NCI-H2196 treated with DMSO at 0.1 percent for 48 hours (cell line): ENCODE measurements at regions not wholly inside any gene's neighbourhood (a gene's known extent, or its start where the extent isn't known, plus 50 kb on each side); places are given as distances from the start of the nearest gene placed in this dataset.

ENCODE experiments used
- DNase-seq: peaks from one replicate; lab custom pipeline; 2025; ENCODE audit not compliant: unreplicated experiment; lab: John Stamatoyannopoulos, UW

DNA sequence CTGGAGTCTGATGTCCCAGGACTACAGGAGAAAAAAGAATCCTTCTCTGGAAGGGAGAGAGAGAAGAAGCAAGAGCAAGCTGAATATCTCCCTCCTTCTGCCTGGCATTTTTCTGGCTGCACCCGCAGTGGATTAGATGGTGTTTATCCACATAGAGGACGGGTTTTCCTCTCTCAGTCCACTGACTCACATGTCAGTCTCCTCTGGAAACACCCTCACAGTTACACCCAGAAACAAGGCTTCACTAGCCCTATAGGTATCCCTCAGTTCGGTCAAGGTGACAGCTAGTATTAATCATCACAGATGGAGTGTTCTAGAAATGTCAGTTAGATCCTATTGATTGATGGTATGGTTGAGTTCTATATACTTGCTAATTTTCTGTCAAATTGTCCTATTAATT, 87.9 kb downstream of the RHOU start:
- DNase-seq, result no peak

DNA sequence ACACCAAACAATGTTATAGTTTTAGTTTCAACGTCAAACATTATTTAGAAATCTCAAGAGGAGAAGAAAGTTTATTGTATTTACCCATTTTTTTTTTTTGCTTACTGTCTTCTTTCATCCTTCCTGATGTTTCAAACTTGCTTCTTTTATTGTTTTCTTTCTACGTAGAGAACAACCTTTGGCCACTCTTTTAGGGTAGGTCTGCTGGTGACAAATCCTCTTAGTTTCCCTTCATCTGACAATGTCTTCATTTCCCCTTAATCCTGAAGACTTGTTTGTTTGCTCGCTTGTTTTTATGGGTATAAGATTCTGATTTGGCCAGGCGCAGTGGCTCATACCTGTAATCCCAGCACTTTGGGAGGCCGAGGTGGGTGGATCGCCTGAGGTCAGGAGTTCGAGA, 89.1 kb downstream of the RHOU start:
- no peak for DNase-seq

DNA sequence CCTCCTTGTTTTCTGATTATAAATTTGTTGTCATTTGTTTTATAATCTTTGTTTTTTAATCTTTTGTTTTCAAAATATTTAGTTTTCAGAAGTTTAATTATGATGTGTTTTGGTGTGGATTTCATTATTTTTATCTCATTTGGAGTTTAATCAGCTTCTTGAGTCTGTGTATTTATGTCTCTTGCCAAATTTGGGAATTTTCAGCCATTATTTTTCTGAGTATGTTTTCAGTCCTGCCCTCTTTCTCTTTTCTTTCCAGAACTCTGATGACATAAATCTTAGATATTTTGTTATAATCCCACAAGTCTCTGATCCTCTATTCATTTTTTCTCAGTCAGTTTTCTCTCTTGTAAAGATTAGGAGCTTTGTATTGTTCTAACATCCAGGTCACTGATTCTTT, 89.8 kb downstream of the RHOU start:
- no peak for DNase-seq

DNA sequence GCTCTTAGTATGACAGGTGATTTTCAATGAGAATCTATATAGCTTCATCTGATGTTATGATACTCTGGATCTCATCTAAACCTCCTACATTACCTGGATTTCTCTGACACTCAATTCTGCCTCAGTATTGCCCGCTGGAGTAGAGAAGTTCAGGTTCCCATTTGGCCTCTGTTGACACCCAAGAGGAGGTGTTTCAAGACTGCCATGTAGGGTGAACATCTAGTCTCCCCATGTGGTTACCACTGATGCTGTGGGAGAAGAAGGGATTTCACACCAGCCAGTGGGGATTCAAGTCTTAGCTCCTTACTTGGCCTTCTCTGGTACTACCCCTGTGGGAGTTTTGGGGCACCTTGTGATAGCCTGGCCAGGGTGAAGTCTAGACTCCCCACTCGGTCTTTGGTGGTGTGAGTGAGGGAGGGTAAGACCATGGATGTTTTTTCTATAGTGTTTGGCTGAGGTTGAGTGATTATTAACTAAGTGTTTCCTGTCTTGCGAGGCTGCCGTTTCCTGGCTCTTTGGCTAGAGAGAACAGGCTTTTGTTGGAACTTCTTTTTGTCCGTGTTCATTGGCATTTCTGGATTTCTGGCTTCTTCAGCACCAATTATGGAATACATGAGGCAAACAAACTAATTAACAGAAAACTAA, 90.7 kb downstream of the RHOU start:
- DNase-seq, result no peak

GRCh38 chr1:228827019-228827418, 91.7 kb downstream of the RHOU start:
- no peak for DNase-seq

- no peak for DNase-seq
Observed at GRCh38 chr1:228828151-228828550, 92.9 kb downstream of the RHOU start.

DNA sequence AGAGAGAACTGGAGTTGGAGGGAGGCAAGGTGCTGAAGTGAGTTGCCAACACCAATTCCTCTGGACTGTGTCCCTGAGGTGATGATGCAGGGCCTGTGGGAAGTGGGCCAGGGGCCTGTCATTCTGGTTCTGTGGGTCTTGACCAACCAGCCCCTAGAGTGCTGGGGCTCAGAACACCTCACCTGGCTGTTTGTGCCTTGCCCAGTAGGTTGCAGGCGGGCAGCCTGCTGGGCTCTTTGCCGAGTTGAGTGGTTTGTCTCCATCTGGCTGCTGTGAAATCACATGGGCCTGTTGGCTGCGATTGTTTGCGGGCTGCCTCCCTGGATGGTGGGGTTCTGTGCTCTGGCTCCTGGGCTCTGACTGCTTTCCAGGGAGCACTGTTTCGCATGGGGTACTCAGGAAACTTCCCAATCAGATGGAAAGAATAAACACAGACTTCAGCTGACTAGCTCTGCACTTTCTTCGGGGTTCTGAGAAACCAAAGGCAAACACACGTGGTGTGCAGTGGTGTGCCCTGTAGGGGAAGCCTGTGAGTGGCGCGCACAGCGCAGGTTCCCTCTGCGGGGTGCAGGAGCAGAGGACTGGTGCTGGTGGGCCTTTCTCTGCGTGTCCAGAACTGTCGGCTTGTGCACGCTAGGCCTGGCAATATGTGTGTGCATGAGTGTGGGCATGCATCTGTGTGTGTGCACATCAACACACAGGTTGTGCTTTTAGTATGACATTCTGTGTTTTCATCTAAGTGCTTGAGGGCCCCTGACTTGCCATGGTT, 95.1 kb downstream of the RHOU start:
- no peak for DNase-seq

GRCh38 chr1:228830954-228831481, 95.7 kb downstream of the RHOU start:
- DNase-seq, result no peak

DNA sequence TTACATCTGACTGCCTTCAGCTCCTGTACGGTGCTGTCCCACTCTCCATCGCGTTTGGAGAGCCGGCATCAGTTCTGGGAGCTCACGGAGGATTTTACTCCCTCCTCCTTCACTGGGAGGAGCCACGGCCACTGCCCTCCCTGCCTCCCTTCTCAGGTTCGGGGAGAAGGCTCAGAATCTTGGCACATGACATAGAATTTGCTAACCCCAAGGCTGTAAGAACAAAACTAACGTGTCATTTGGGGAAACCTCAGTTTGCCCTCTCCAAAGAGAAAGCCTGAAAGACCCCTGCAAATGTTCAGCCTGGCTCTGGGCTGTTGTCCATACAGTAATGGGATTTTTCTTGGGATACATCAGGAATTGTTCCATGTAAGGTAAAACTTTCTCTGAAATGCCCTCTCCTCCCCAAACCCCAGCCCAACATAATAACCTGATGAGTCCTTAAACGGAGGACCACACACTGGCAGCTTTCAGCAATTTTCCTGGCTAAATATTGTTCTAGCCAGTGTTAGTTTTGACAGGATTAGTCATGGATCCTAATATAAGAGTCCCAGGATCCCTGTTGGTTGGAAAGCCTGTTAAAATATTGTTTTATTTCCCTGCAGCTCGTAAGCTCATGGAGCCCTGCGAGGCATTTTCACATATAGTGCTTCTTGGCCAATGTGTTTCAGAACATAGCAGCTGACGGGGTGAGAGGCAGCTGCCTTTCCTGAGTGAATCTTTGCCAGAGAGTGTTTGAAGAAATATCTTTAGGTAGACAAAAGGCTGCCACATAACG, 98.8 kb downstream of the RHOU start:
- DNase-seq, result no peak

GRCh38 chr1:228835456-228835855, 100.2 kb downstream of the RHOU start:
- no peak for DNase-seq

GRCh38 chr1:228835911-228836310, 100.6 kb downstream of the RHOU start:
- no peak for DNase-seq

GRCh38 chr1:228836427-228836826, 101.1 kb downstream of the RHOU start:
- DNase-seq, result no peak

- DNase-seq, result no peak
Observed at GRCh38 chr1:228837032-228837431, 101.8 kb downstream of the RHOU start.

- DNase-seq, result peak; percentile 38
Observed at GRCh38 chr1:228837817-228838716, 102.8 kb downstream of the RHOU start.

GRCh38 chr1:228838717-228839500, 103.6 kb downstream of the RHOU start:
- DNase-seq, result no peak

DNA sequence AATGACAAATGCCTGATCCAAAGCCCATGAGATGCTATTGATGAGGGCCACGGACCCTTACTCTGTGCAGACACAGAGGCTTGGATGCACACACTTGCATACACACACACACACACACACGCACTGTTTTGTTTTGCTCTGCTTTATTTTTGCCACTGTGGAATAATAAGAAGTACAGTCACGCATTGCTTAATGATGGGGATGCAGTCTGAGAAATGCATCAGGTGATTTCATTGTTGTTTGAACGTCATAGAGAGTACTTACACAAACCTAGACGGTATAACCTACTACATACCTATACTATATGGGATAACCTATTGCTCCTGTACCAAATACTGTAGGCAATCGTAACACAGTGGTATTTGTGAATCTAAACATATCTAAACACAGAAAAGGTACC, 104.4 kb downstream of the RHOU start:
- no peak for DNase-seq

- DNase-seq, result no peak
Observed at GRCh38 chr1:228841632-228842031, 106.4 kb downstream of the RHOU start.

GRCh38 chr1:228842094-228842775, 107.0 kb downstream of the RHOU start:
- no peak for DNase-seq

- DNase-seq, result no peak
Observed at GRCh38 chr1:228845101-228845500, 109.8 kb downstream of the RHOU start.
